WTC11 (cell line): ENCODE measurements at regions not wholly inside any gene's neighbourhood (a gene's known extent, or its start where the extent isn't known, plus 50 kb on each side); places are given as distances from the start of the nearest gene placed in this dataset.

Experiments
- HMGA2 ChIP-seq: fragments of 250-450 bp; sonication (Bioruptor Pico); IDR thresholded peaks from 2 replicates; pipeline ENCODE4 v1.4.0; 2021; ENCODE audit warnings: mild to moderate bottlenecking, moderate library complexity
- SP1 ChIP-seq: sonication (generic); formaldehyde crosslinking; conservative IDR thresholded peaks from 2 replicates; pipeline ENCODE4 v1.8.1; 2022; ENCODE audit warnings: missing genetic modification reagents
- TEAD4 ChIP-seq: sonication (generic); formaldehyde crosslinking; IDR thresholded peaks from 2 replicates; pipeline ENCODE4 v1.8.0; 2022; ENCODE audit warnings: mild to moderate bottlenecking, missing genetic modification reagents
- ZNF138 ChIP-seq: sonication (generic); formaldehyde crosslinking; conservative IDR thresholded peaks from 2 replicates; pipeline ENCODE4 v1.8.1; 2022; ENCODE audit warnings: mild to moderate bottlenecking, moderate library complexity, missing genetic modification reagents
- TF ChIP-seq, protein P1 (sequence below): fragments of 200-600 bp; IDR thresholded peaks from 2 replicates; pipeline ENCODE4 v1.8.0; 2022; ENCODE audit warnings: antibody characterized with exemption
- TF ChIP-seq, protein P2 (sequence below): sonication (generic); formaldehyde crosslinking; conservative IDR thresholded peaks from 2 replicates; pipeline ENCODE4 v1.8.1; 2022; ENCODE audit warnings: mild to moderate bottlenecking, missing genetic modification reagents
- TF ChIP-seq, protein P3 (sequence below): sonication (generic); formaldehyde crosslinking; IDR thresholded peaks from 2 replicates; pipeline ENCODE4 v1.8.1; 2022; ENCODE audit warnings: low read depth, missing genetic modification reagents, borderline replicate concordance
- TF ChIP-seq, protein P4 (sequence below): sonication (generic); formaldehyde crosslinking; IDR thresholded peaks from 2 replicates; pipeline ENCODE4 v1.8.1; 2023; ENCODE audit warnings: mild to moderate bottlenecking, missing genetic modification reagents, moderate library complexity

DNA sequence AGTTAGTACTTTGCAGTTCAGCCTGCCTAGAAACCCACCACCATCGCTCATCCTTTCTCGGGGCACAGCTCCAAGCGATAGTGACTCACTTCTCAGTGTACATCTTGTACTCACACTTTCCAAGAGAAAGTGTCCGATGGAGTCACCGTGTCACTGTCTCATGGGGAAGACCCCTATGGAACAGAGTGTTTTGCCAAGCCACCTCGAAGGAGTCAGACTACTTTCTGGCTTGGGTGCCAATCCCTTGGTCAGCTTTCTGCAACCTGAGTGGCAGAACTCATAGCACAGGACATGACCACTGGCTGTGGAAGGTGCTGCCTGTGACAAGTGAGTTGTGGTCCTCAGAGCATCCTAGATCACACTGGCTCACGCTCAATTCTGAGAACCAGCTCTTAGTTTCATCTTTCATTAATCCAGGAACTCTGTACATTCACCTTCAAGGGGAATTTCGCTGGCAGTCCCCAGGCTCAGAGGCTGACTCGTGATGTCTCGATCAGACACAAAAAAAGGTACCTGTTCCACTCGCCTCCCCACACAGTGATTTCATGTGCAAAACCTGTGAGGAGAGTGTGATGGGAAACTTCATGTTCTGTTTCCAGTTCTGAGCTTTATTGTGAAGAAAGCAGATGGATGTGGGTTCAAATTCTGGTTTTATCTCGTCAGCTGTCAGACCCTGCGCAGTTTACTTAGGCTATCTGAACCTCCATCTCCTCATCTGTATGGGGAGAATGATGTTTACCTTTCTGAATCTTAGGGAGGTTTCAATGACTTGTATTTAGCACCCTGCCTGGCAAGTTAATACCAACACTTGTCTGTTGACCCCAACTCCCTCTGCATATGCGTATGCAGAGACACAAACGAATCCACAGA, 127.3 kb upstream of the CCND2 start:
- TF ChIP-seq, protein P1, sequence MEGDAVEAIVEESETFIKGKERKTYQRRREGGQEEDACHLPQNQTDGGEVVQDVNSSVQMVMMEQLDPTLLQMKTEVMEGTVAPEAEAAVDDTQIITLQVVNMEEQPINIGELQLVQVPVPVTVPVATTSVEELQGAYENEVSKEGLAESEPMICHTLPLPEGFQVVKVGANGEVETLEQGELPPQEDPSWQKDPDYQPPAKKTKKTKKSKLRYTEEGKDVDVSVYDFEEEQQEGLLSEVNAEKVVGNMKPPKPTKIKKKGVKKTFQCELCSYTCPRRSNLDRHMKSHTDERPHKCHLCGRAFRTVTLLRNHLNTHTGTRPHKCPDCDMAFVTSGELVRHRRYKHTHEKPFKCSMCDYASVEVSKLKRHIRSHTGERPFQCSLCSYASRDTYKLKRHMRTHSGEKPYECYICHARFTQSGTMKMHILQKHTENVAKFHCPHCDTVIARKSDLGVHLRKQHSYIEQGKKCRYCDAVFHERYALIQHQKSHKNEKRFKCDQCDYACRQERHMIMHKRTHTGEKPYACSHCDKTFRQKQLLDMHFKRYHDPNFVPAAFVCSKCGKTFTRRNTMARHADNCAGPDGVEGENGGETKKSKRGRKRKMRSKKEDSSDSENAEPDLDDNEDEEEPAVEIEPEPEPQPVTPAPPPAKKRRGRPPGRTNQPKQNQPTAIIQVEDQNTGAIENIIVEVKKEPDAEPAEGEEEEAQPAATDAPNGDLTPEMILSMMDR = no peak
- TF ChIP-seq, protein P2, sequence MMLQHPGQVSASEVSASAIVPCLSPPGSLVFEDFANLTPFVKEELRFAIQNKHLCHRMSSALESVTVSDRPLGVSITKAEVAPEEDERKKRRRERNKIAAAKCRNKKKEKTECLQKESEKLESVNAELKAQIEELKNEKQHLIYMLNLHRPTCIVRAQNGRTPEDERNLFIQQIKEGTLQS (CRISPR knock-in tag) = no peak
- TF ChIP-seq, protein P3, sequence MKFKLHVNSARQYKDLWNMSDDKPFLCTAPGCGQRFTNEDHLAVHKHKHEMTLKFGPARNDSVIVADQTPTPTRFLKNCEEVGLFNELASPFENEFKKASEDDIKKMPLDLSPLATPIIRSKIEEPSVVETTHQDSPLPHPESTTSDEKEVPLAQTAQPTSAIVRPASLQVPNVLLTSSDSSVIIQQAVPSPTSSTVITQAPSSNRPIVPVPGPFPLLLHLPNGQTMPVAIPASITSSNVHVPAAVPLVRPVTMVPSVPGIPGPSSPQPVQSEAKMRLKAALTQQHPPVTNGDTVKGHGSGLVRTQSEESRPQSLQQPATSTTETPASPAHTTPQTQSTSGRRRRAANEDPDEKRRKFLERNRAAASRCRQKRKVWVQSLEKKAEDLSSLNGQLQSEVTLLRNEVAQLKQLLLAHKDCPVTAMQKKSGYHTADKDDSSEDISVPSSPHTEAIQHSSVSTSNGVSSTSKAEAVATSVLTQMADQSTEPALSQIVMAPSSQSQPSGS (CRISPR knock-in tag) = no peak
- TF ChIP-seq ZNF138 = no peak
- TF ChIP-seq TEAD4 (CRISPR knock-in tag) = no peak
- TF ChIP-seq, protein P4, sequence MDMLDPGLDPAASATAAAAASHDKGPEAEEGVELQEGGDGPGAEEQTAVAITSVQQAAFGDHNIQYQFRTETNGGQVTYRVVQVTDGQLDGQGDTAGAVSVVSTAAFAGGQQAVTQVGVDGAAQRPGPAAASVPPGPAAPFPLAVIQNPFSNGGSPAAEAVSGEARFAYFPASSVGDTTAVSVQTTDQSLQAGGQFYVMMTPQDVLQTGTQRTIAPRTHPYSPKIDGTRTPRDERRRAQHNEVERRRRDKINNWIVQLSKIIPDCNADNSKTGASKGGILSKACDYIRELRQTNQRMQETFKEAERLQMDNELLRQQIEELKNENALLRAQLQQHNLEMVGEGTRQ = no peak
- no peak for TF ChIP-seq HMGA2 (CRISPR knock-in tag)
- no peak for TF ChIP-seq SP1 (CRISPR knock-in tag)
